ENCODE measurements at regions not wholly inside any gene's neighbourhood (a gene's known extent, or its start where the extent isn't known, plus 50 kb on each side); places are given as distances from the start of the nearest gene placed in this dataset.

DNA sequence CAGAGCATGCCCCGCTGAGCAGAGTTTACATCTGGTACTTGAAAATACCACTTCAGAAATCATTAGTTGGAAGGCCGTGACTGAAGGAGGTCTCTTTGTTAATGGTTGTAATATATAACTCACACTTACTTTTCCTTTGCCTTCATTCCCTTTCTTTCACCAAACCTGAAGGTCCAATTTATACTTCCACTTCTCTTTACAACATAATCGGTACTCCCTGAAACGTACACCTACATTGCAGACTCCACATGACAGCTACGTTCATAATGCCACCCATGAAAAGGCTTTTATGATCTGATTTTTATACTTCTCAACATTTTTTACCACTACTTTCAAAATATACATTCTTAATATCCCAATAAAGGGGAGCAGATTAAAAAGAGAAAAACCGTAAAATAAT is 298.7 kb downstream of the C4orf33 start:
- ChIA-PET CTCF (no interaction called here), POLR2A (ENCODE audit: unreplicated experiment) (no interaction called here)
- H4K8ac ChIP-seq (ENCODE audit: low read depth in 2 of 2, low read length in 2 of 2) = no peak overlapping the region
- DNase-seq = no peak
- H2BK5ac ChIP-seq (ENCODE audit: low read depth, low read length, poor library complexity, severe bottlenecking) = no peak overlapping the region
- H3K36me3 ChIP-seq (ENCODE audit: control insufficient read depth, insufficient read depth, low read length) = no peaks in the 10 kb centered on the region
- no peak overlapping the region for H3K9ac ChIP-seq (ENCODE audit: low read depth, low read length)
- H2AFZ ChIP-seq (replicated peaks; ENCODE audit: low read length, poor library complexity) = no peak overlapping the region
- no peak overlapping the region for H3K18ac ChIP-seq (ENCODE audit: low read depth, low read length)
- no peak overlapping the region for H4K91ac ChIP-seq (ENCODE audit: insufficient read depth, low read depth, low read length)
- in situ Hi-C loops (cut with MboI; ENCODE audit: low sequenced_read_pairs) = no loop called here
- H2BK120ac ChIP-seq (ENCODE audit: low read depth, low read length) = no peak overlapping the region
- TF ChIP-seq MAZ (IDR thresholded peaks at IDR 0.05; ENCODE audit: borderline replicate concordance, low read depth, low read length) (no peak), RAD21 (IDR thresholded peaks at IDR 0.05; ENCODE audit: low read length) (no peak), ELK1 (IDR thresholded peaks at IDR 0.05; ENCODE audit: borderline replicate concordance, low read depth, low read length) (no peak), CHD1 (IDR thresholded peaks at IDR 0.05; ENCODE audit: low read depth, low read length) (no peak), RFX5 (IDR thresholded peaks at IDR 0.05; ENCODE audit: low read depth, low read length) (no peak), SMC3 (IDR thresholded peaks at IDR 0.05; ENCODE audit: low read depth, low read length) (no peak), POLR2A (IDR thresholded peaks at IDR 0.05; ENCODE audit: low read depth, low read length) (no peak), MXI1 (IDR thresholded peaks at IDR 0.05; ENCODE audit: borderline replicate concordance, low read depth, low read length) (no peak), FOS (IDR thresholded peaks at IDR 0.05; ENCODE audit: low read depth, low read length) (no peak)
- TF ChIP-seq, protein P1, sequence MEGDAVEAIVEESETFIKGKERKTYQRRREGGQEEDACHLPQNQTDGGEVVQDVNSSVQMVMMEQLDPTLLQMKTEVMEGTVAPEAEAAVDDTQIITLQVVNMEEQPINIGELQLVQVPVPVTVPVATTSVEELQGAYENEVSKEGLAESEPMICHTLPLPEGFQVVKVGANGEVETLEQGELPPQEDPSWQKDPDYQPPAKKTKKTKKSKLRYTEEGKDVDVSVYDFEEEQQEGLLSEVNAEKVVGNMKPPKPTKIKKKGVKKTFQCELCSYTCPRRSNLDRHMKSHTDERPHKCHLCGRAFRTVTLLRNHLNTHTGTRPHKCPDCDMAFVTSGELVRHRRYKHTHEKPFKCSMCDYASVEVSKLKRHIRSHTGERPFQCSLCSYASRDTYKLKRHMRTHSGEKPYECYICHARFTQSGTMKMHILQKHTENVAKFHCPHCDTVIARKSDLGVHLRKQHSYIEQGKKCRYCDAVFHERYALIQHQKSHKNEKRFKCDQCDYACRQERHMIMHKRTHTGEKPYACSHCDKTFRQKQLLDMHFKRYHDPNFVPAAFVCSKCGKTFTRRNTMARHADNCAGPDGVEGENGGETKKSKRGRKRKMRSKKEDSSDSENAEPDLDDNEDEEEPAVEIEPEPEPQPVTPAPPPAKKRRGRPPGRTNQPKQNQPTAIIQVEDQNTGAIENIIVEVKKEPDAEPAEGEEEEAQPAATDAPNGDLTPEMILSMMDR (conservative IDR thresholded peaks at IDR 0.05; ENCODE audit: low read depth, low read length) = no peak
- no peak overlapping the region for H3K27ac ChIP-seq (ENCODE audit: insufficient read depth, low read length)
- no peak overlapping the region for H3K4ac ChIP-seq (ENCODE audit: low read depth, low read length)
- no CpG with 5 or more reads among the region's 6 CpGs for WGBS, 2 experiments (ENCODE audit: extremely low coverage in 2 of 2, insufficient read length in 1 of 2)
- ATAC-seq (ENCODE audit: low read depth) = no peak
- H2BK20ac ChIP-seq (ENCODE audit: low read depth, low read length) = no peak overlapping the region
- no peaks in the 10 kb centered on the region for H3K79me1 ChIP-seq (ENCODE audit: low read depth in 1 of 2, low read length in 2 of 2)
- H3K23ac ChIP-seq (ENCODE audit: low read depth, low read length) = no peak overlapping the region
- no peak overlapping the region for H3K14ac ChIP-seq (replicated peaks; ENCODE audit: low read depth, low read length)
- no peaks in the 10 kb centered on the region for H3K9me3 ChIP-seq (ENCODE audit: control insufficient read depth, insufficient read depth, low read length)
- no peak overlapping the region for H2BK15ac ChIP-seq (ENCODE audit: low read depth, low read length)
- H3K4me2 ChIP-seq (ENCODE audit: low read depth, low read length) = no peak overlapping the region
- no peak overlapping the region for H2AK5ac ChIP-seq (ENCODE audit: low read depth, low read length)
- H3K27me3 ChIP-seq (ENCODE audit: control insufficient read depth, insufficient read depth, low read length) = no peaks in the 10 kb centered on the region
- no peak overlapping the region for H3K4me3 ChIP-seq (ENCODE audit: insufficient read depth, low read depth, low read length)
- no peaks in the 10 kb centered on the region for H3K4me1 ChIP-seq (ENCODE audit: control insufficient read depth, insufficient read depth, low read length)
- H2AK9ac ChIP-seq (replicated peaks; ENCODE audit: low read depth, low read length, poor library complexity) = no peak overlapping the region
- H3K9me1 ChIP-seq (ENCODE audit: insufficient read depth, low read length) = no peaks in the 10 kb centered on the region
- no peak overlapping the region for H4K5ac ChIP-seq (ENCODE audit: low read depth, low read length)
- no peak overlapping the region for H3K56ac ChIP-seq (ENCODE audit: extremely low read depth, insufficient read depth, low read length)
- no TSS peak for BruUV-seq (replicated peaks)
- H4K20me1 ChIP-seq (ENCODE audit: insufficient read depth, low read length) = no peaks in the 10 kb centered on the region
- dilution Hi-C loops (cut with HindIII; ENCODE audit: low sequenced_read_pairs, unreplicated experiment) = no loop called here
- intact Hi-C loops (cut with micrococcal nuclease) = no loop called here

All from IMR-90 (cell line).